ENCODE measurements at regions not wholly inside any gene's neighbourhood (a gene's known extent, or its start where the extent isn't known, plus 50 kb on each side); places are given as distances from the start of the nearest gene placed in this dataset.

- H3K36me3 ChIP-seq: no peaks in the 10 kb centered on the region
- peaks cover 0 to 14% of the 10 kb centered on the region in 2 donors for H3K9me3 ChIP-seq
- DNase-seq (ENCODE audit: low spot score): no peak
- no peak overlapping the region for H3K27ac ChIP-seq
- H3K4me1 ChIP-seq: no peaks in the 10 kb centered on the region
- H3K27me3 ChIP-seq: no peaks in the 10 kb centered on the region
- no peak for TF ChIP-seq CTCF (IDR thresholded peaks at IDR 0.05)
- no peak overlapping the region for H3K4me3 ChIP-seq
Observed at GRCh38 chr3:77917225-77917624, 877.3 kb downstream of the ROBO2 start.

GRCh38 chr3:77919244-77919643 is 879.3 kb downstream of the ROBO2 start:
- Histone ChIP-seq H3K4me1 (no peaks in the 10 kb centered on the region), H3K27ac (no peak overlapping the region), H3K36me3 (no peaks in the 10 kb centered on the region), H3K4me3 (no peak overlapping the region), H3K9me3 (peaks cover 0 to 14% of the 10 kb centered on the region in 2 donors), H3K27me3 (no peaks in the 10 kb centered on the region)
- no peak for DNase-seq (ENCODE audit: low spot score)
- no peak for TF ChIP-seq CTCF (IDR thresholded peaks at IDR 0.05)

- Histone ChIP-seq H3K9me3 (no peaks in the 10 kb centered on the region), H3K36me3 (no peaks in the 10 kb centered on the region), H3K4me1 (no peaks in the 10 kb centered on the region), H3K27me3 (no peaks in the 10 kb centered on the region), H3K27ac (no peak overlapping the region), H3K4me3 (no peak overlapping the region)
- no peak for DNase-seq (ENCODE audit: low spot score)
- no peak for TF ChIP-seq CTCF (IDR thresholded peaks at IDR 0.05)
Observed at GRCh38 chr3:77931255-77932009, 891.5 kb downstream of the ROBO2 start.

GRCh38 chr3:77932926-77933325 is 893.0 kb downstream of the ROBO2 start:
- Histone ChIP-seq H3K4me3 (no peak overlapping the region), H3K9me3 (no peaks in the 10 kb centered on the region), H3K4me1 (no peaks in the 10 kb centered on the region), H3K27me3 (no peaks in the 10 kb centered on the region), H3K36me3 (no peaks in the 10 kb centered on the region), H3K27ac (no peak overlapping the region)
- no peak for DNase-seq (ENCODE audit: low spot score)
- no peak for TF ChIP-seq CTCF (IDR thresholded peaks at IDR 0.05)

GRCh38 chr3:77933926-77934325 is 894.0 kb downstream of the ROBO2 start:
- no peaks in the 10 kb centered on the region for H3K9me3 ChIP-seq
- no peaks in the 10 kb centered on the region for H3K36me3 ChIP-seq
- no peak overlapping the region for H3K27ac ChIP-seq
- DNase-seq (ENCODE audit: low spot score): no peak
- H3K27me3 ChIP-seq: no peaks in the 10 kb centered on the region
- TF ChIP-seq CTCF (IDR thresholded peaks at IDR 0.05): no peak
- no peak overlapping the region for H3K4me3 ChIP-seq
- H3K4me1 ChIP-seq: no peaks in the 10 kb centered on the region

- Histone ChIP-seq H3K9me3 (no peaks in the 10 kb centered on the region), H3K36me3 (no peaks in the 10 kb centered on the region), H3K27me3 (no peaks in the 10 kb centered on the region), H3K4me3 (no peak overlapping the region), H3K4me1 (no peaks in the 10 kb centered on the region), H3K27ac (no peak overlapping the region)
- TF ChIP-seq CTCF (IDR thresholded peaks at IDR 0.05): no peak
- no peak for DNase-seq (ENCODE audit: low spot score)
Observed at GRCh38 chr3:77935418-77935817, 895.5 kb downstream of the ROBO2 start.

Data from right atrium auricular region (tissue), 2 donors.